Muscle of leg (tissue), 3 donors: ENCODE measurements at regions not wholly inside any gene's neighbourhood (a gene's known extent, or its start where the extent isn't known, plus 50 kb on each side); places are given as distances from the start of the nearest gene placed in this dataset.
"Not testable (repeated sequence)": the region's sequence is repeated elsewhere in the genome, so short reads cannot be mapped to it uniquely, and the experiment has no call there.

Source experiments
- DNase-seq: peaks from one replicate; pipeline ENCODE4 v3.0.0; 2013
- H3K27ac ChIP-seq: one replicate; pipeline ENCODE4 v1.5.1; 2013; ENCODE audit warnings: mild to moderate bottlenecking, low read length, control low read depth
- H3K27me3 ChIP-seq: one replicate; pipeline ENCODE4 v1.6.1; 2013; ENCODE audit warnings: low read length; ENCODE audit not compliant: control insufficient read depth, insufficient read depth
- H3K36me3 ChIP-seq: one replicate; pipeline ENCODE4 v1.6.1; 2013; ENCODE audit warnings: low read length; ENCODE audit not compliant: control insufficient read depth, insufficient read depth
- H3K4me1 ChIP-seq: one replicate; pipeline ENCODE4 v1.6.1; 2013; ENCODE audit warnings: low read length; ENCODE audit not compliant: control insufficient read depth, insufficient read depth
- H3K4me3 ChIP-seq: one replicate; pipeline ENCODE4 v1.5.1; 2013; ENCODE audit warnings: low read length, control low read depth
- H3K9me3 ChIP-seq: replicated peaks from 2 replicates; pipeline ENCODE4 v1.6.1; 2013; ENCODE audit warnings: low read depth, low read length; ENCODE audit not compliant: control insufficient read depth
- WGBS: methylation state at CpG from one replicate; pipeline ENCODE4 v1.1.5; 2013; ENCODE audit warnings: missing lambda C conversion rate; ENCODE audit not compliant: insufficient coverage; 5-methylcytosine and 5-hydroxymethylcytosine counted together

GRCh38 chr10:11667756-11668155 is 56.3 kb upstream of the USP6NL start:
- DNase-seq: no peak
- WGBS: no CpG with 5 or more reads among the region's 4 CpGs

GRCh38 chr10:11663763-11664555 is 52.5 kb upstream of the USP6NL start:
- Histone ChIP-seq H3K4me3 (no peak overlapping the region), H3K36me3 (no peaks in the 10 kb centered on the region), H3K27me3 (peaks cover 2% of the 10 kb centered on the region), H3K9me3 (no peaks in the 10 kb centered on the region), H3K27ac (no peak overlapping the region), H3K4me1 (peaks cover 6% of the 10 kb centered on the region)
- no peak for DNase-seq
- WGBS: 72% methylated on average over 5 of the region's 13 CpGs

More at GRCh38 chr10:11667756-11668155, 56.3 kb upstream of the USP6NL start:
- no peaks in the 10 kb centered on the region for H3K9me3 ChIP-seq
- peaks cover 6% of the 10 kb centered on the region for H3K4me1 ChIP-seq
- H3K4me3 ChIP-seq: no peak overlapping the region
- no peaks in the 10 kb centered on the region for H3K27me3 ChIP-seq
- H3K27ac ChIP-seq: no peak overlapping the region
- H3K36me3 ChIP-seq: no peaks in the 10 kb centered on the region

GRCh38 chr10:11663126-11663515 is 51.7 kb upstream of the USP6NL start:
- not testable (repeated sequence) for H3K9me3 ChIP-seq, H3K27me3 ChIP-seq, H3K36me3 ChIP-seq, H3K4me3 ChIP-seq, DNase-seq, H3K4me1 ChIP-seq, H3K27ac ChIP-seq
- WGBS: 100% methylated on average over 1 of the region's 5 CpGs

GRCh38 chr10:11661441-11661840 is 50.0 kb upstream of the USP6NL start:
- no peak overlapping the region for H3K27ac ChIP-seq
- peaks cover 6% of the 10 kb centered on the region for H3K4me1 ChIP-seq
- H3K4me3 ChIP-seq: no peak overlapping the region
- DNase-seq: no peak
- H3K9me3 ChIP-seq: no peaks in the 10 kb centered on the region
- H3K27me3 ChIP-seq: peaks cover 2% of the 10 kb centered on the region
- H3K36me3 ChIP-seq: no peaks in the 10 kb centered on the region
- WGBS: 69% methylated on average over 5 of the region's 5 CpGs
